ENCODE measurements at regions not wholly inside any gene's neighbourhood (a gene's known extent, or its start where the extent isn't known, plus 50 kb on each side); places are given as distances from the start of the nearest gene placed in this dataset.

DNA sequence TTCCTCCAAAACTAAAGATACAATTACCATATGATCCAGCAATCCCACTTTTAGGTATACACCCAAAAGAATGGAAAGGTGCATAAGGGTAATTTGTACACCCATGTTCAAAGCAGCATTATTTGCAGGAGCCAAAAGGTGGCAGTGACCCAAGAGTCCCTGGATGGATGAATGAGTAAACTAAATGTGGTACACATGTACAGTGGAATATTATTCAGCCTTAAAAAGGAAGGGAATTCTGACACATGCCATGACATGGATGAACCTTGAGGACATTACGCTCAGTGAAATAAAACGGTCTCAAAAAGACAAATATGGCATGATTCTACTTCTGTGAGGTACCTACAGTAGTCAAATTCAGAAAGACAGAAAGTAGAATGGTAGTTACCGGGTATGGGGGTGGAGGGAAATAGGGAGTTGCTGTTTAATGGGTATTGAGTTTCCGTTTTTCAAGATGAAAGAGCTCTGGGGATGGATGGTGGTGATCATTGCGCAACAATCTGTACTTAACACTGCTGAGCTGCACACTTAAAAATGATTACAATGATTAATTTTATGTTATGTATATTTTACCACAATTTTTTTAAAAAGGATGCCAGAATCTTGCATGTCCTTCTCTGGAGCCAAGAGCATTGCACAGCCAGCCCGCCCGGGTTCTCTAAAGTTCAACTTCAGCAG is 518.9 kb upstream of the JARID2 start:
- TF ChIP-seq, protein P1, sequence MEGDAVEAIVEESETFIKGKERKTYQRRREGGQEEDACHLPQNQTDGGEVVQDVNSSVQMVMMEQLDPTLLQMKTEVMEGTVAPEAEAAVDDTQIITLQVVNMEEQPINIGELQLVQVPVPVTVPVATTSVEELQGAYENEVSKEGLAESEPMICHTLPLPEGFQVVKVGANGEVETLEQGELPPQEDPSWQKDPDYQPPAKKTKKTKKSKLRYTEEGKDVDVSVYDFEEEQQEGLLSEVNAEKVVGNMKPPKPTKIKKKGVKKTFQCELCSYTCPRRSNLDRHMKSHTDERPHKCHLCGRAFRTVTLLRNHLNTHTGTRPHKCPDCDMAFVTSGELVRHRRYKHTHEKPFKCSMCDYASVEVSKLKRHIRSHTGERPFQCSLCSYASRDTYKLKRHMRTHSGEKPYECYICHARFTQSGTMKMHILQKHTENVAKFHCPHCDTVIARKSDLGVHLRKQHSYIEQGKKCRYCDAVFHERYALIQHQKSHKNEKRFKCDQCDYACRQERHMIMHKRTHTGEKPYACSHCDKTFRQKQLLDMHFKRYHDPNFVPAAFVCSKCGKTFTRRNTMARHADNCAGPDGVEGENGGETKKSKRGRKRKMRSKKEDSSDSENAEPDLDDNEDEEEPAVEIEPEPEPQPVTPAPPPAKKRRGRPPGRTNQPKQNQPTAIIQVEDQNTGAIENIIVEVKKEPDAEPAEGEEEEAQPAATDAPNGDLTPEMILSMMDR (IDR thresholded peaks at IDR 0.05; ENCODE audit: poor library complexity): no peak
- no peak for TF ChIP-seq EZH2 (IDR thresholded peaks at IDR 0.05; ENCODE audit: borderline replicate concordance)
